ENCODE measurements at regions not wholly inside any gene's neighbourhood (a gene's known extent, or its start where the extent isn't known, plus 50 kb on each side); places are given as distances from the start of the nearest gene placed in this dataset.

DNA sequence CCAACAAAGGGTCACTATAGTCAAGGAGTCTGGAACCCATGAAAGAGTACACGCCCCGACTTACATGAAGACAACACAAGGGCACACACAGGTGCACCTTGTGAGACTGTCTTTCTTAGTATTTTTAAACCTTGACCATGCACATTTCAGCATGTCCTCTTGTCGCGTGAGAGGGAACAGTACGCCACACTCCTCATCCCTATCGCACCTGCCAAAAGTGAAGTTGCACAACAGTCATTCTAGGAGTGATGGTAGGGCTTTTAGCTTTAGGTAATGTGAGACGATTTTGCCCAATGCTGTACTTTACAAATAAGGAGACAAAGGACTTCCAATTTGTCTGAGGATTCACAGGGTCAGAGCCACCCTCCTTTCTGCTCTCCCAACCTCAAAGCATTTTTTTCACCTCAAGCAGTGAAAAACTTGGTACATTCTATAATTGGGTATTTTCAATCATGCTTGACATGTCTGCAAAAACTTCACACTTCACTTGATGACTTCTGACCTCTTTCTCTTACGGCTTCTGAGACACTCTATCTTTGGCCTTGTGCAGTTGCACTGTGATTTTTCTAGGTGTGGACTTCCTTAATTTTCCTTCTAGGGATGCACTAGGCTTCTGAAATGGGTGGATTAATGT, 173.9 kb upstream of the GRB10 start:
- H3K4me3 ChIP-seq (ENCODE audit: low read length) = no peak overlapping the region
- DNase-seq (ENCODE audit: low read depth) = no peak
- TF ChIP-seq, protein P1, sequence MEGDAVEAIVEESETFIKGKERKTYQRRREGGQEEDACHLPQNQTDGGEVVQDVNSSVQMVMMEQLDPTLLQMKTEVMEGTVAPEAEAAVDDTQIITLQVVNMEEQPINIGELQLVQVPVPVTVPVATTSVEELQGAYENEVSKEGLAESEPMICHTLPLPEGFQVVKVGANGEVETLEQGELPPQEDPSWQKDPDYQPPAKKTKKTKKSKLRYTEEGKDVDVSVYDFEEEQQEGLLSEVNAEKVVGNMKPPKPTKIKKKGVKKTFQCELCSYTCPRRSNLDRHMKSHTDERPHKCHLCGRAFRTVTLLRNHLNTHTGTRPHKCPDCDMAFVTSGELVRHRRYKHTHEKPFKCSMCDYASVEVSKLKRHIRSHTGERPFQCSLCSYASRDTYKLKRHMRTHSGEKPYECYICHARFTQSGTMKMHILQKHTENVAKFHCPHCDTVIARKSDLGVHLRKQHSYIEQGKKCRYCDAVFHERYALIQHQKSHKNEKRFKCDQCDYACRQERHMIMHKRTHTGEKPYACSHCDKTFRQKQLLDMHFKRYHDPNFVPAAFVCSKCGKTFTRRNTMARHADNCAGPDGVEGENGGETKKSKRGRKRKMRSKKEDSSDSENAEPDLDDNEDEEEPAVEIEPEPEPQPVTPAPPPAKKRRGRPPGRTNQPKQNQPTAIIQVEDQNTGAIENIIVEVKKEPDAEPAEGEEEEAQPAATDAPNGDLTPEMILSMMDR (conservative IDR thresholded peaks at IDR 0.05; ENCODE audit: low read length) = no peak

DNA sequence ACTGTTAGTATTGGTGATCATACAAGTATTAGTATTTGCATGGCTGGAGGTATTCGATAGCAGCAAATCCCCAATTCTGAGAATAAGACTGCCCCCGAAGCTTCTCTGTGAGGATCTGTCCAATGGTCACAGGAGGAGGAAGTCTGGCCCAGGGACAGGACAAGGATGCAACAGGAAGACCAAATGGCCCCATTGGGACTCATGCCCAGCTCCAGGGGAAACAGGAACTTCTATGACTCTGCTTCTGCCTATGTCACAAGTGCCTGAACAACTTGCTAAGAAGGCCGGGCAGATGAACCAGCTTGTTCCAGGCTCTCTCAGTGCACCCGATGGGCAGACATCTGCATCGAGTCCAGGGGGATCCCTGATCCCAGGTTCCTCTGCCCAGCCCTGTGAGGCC, 172.0 kb upstream of the GRB10 start:
- DNase-seq (ENCODE audit: low read depth) = no peak
- TF ChIP-seq, protein P1 (conservative IDR thresholded peaks at IDR 0.05; ENCODE audit: low read length) = no peak
- no peak overlapping the region for H3K4me3 ChIP-seq (ENCODE audit: low read length)

DNA sequence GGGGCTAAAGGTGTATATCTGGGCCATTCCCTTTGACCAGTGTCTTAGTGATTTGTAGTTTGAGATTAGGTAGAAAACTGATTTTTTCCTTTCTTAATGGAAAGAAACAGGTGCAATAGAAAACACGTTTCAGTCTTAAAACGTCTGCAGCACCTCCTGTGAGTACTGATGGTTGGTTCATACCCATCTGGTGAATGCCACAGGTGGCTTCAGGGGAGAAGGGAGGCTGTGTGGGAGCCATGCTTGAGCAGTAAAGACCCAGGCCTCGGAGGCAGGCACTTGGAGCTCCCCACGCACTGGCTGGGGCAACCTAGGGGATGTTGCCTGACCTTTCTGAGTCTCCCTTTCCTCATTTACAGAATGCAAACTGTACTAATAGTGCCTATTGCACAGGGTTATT, 171.5 kb upstream of the GRB10 start:
- TF ChIP-seq, protein P1 (conservative IDR thresholded peaks at IDR 0.05; ENCODE audit: low read length) = no peak

DNA sequence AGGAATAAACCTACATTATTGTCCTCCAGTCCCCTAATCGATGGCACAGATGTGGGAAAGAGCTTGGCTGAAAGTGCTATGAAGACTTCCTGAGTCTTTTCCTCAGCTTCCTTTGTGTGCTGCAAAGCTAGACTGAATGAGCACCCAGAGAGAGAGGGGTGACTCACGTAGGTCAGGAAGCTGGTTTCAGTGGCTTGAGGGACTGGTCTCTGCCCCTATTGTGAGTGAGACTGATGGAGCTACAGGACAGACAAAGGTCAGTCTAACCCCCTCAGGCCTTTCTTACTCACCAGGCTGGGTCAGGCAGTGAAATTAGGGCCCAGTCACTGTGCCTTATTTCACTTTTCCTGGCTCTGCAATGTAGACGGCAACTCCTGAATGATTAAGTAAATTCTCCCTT, 171.1 kb upstream of the GRB10 start:
- no peak for DNase-seq (ENCODE audit: low read depth)
- H3K4me3 ChIP-seq (ENCODE audit: low read length) = no peak overlapping the region
- TF ChIP-seq, protein P1 (conservative IDR thresholded peaks at IDR 0.05; ENCODE audit: low read length) = no peak

More for the DNA sequence above, 171.5 kb upstream of the GRB10 start:
- H3K4me3 ChIP-seq (ENCODE audit: low read length) = no peak overlapping the region
- no peak for DNase-seq (ENCODE audit: low read depth)

DNA sequence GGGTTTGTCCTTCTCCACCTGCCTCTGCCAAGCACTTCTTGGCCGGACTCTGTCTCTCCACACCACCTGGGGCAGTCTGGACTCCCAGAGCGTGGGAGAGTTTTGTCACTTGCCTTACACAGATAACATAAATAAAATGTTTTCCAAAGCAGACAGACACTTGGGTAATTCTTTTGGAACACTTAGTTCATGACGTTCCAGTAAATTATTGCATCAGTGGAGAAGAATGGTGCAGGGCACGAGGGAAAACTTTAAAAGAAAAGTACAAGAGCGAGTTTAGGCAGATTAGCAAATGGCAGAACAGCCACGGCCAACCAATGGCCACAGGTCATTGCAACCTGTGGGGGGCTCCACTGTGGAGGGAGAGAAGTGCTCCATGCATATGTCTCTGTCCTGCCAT, 170.6 kb upstream of the GRB10 start:
- H3K4me3 ChIP-seq (ENCODE audit: low read length) = no peak overlapping the region
- TF ChIP-seq, protein P1 (conservative IDR thresholded peaks at IDR 0.05; ENCODE audit: low read length) = no peak
- DNase-seq (ENCODE audit: low read depth) = no peak

DNA sequence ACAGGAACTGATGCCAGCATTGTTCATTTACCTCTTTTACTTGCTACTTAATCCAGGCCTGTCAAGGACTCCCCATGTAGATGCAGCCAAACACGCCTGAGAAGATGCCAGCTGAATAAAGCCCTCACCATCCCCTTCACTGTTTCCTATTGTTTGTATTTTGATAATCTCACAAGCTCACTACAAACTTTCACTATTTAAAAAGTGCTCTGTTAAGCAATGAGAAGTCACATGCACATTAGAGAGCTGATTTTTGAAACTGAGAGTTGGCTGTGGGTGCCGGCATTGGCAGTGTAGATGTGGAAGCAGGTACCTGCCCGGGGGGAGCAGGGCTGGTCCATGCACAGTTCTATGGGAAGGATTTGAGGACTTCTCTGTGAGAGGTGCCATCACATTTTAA, 169.8 kb upstream of the GRB10 start:
- TF ChIP-seq, protein P1 (conservative IDR thresholded peaks at IDR 0.05; ENCODE audit: low read length) = no peak
- no peak overlapping the region for H3K4me3 ChIP-seq (ENCODE audit: low read length)
- DNase-seq (ENCODE audit: low read depth) = no peak

DNA sequence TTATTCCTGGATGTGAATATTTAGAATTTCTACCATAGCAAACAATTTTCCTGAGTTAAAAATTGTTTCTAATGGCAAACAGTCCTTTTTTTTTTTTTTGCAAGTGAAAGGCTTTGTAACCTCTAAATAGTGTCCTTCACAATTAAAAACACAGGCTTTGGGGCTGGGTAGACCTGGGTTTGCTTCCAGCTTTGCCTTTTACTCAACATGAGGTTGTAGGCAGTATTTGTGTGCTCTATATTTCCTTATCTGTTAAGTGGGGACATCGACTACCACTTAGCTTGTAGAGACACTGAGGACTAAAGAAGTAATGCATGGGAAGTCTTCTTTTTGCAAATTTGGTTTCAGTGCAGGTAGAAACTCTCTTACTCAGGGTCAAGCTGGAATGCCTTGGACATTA, 169.4 kb upstream of the GRB10 start:
- TF ChIP-seq, protein P1 (conservative IDR thresholded peaks at IDR 0.05; ENCODE audit: low read length) = no peak
- no peak overlapping the region for H3K4me3 ChIP-seq (ENCODE audit: low read length)
- no peak for DNase-seq (ENCODE audit: low read depth)
